K562 (cell line): ENCODE measurements at regions not wholly inside any gene's neighbourhood (a gene's known extent, or its start where the extent isn't known, plus 50 kb on each side); places are given as distances from the start of the nearest gene placed in this dataset.

Experiments
- ATAC-seq: fragments of 200-7000 bp; cut with Tn5 transposase; 3 replicates; pipeline ENCODE4 v1.9.1; 2020; ENCODE audit warnings: moderate library complexity
- BruUV-seq: library from RNA; stranded (reverse); fragments of 400-500 nt; replicated peaks from 2 replicates; lab custom pipeline; 2021; lab: Mats Ljungman, UMichigan
- CTCF ChIA-PET: fragments of 300-600 bp; formaldehyde crosslinking; extraction: SDS; loops from one replicate; lab custom pipeline; 2021; ENCODE audit warnings: low intra/inter-chr PET ratio; lab: Yijun Ruan, JAX
- POLR2A ChIA-PET: fragments of 300-600, 350-650 bp; sonication (Branson Sonifier 250); formaldehyde crosslinking; extraction: SDS; loops from one replicate; lab custom pipeline; 2021; ENCODE audit warnings: antibody characterized with exemption, inconsistent platforms; lab: Yijun Ruan, JAX
- DNase-seq, 4 experiments: peaks; one replicate each; pipeline versions ENCODE4 v3.0.0 to v3.0.0-alpha.2; 2011 to 2018; ENCODE audit warnings: low spot score in 3 of 4, mixed read lengths in 3 of 4; ENCODE audit errors: extremely low read depth in 1 of 4
- FAIRE-seq: peaks from 2 replicates; lab custom pipeline; 2011; peaks lifted over from hg19 to GRCh38; lab: Jason Lieb, UNC
- H2AFZ ChIP-seq: 2 replicates; pipeline ENCODE4 v1.6.0; 2011; ENCODE audit warnings: low read depth, low read length, control low read depth, inconsistent platforms
- H3K27ac ChIP-seq: fragments of 200-600 bp; 3 replicates; pipeline ENCODE4 v1.8.0; 2011; ENCODE audit warnings: low read depth, mild to moderate bottlenecking, control low read depth, inconsistent platforms, low read length, moderate library complexity, mixed read lengths; ENCODE audit errors: extremely low read depth
- H3K27me3 ChIP-seq, 2 experiments: fragments of 300-600 bp in 1 of 2; 2 replicates in 1 of 2; 3 replicates in 1 of 2; pipeline versions ENCODE4 v1.6.0 to v1.8.0; 2011; ENCODE audit warnings: inconsistent platforms in 2 of 2, low read length in 2 of 2, mild to moderate bottlenecking in 1 of 2, mixed read lengths in 1 of 2, moderate library complexity in 1 of 2; ENCODE audit not compliant: control insufficient read depth in 2 of 2, insufficient read depth in 2 of 2
- H3K36me3 ChIP-seq: fragments of 300-600 bp; 3 replicates; pipeline ENCODE4 v1.8.0; 2011; ENCODE audit warnings: mild to moderate bottlenecking, low read length, inconsistent platforms; ENCODE audit not compliant: control insufficient read depth, insufficient read depth
- H3K4me1 ChIP-seq, 2 experiments: fragments of 200-600 bp in 1 of 2; replicated peaks in 1 of 2; 2 replicates in 1 of 2; 3 replicates in 1 of 2; pipeline versions ENCODE4 v1.5.1 to v1.8.0; 2011; ENCODE audit warnings: inconsistent platforms in 2 of 2, low read length in 2 of 2, mild to moderate bottlenecking in 1 of 2, mixed read lengths in 1 of 2, moderate library complexity in 1 of 2; ENCODE audit not compliant: control insufficient read depth in 2 of 2, insufficient read depth in 2 of 2
- H3K4me2 ChIP-seq: 2 replicates; pipeline ENCODE4 v1.6.1; 2011; ENCODE audit warnings: low read length, control low read depth, inconsistent platforms, mixed read lengths; ENCODE audit not compliant: insufficient read depth
- H3K4me3 ChIP-seq: fragments of 200-600 bp; sonication (generic), shearing (Covaris generic); 2 replicates; pipeline ENCODE4 v1.5.1; 2016; ENCODE audit warnings: control low read depth, inconsistent platforms
- H3K79me2 ChIP-seq: fragments of 200-600 bp; 3 replicates; pipeline ENCODE4 v1.8.0; 2011; ENCODE audit warnings: low read length, inconsistent platforms; ENCODE audit not compliant: control insufficient read depth, insufficient read depth
- H3K9ac ChIP-seq, 2 experiments: 2 replicates each; pipeline versions ENCODE4 v1.6.0 to v1.6.1; 2011; ENCODE audit warnings: low read depth in 2 of 2, low read length in 2 of 2, control low read depth in 1 of 2, inconsistent platforms in 1 of 2, mild to moderate bottlenecking in 1 of 2, mixed read lengths in 1 of 2; ENCODE audit not compliant: insufficient read depth in 1 of 2
- H3K9me1 ChIP-seq: one replicate; pipeline ENCODE4 v1.6.0; 2011; ENCODE audit warnings: inconsistent platforms, mild to moderate bottlenecking, low read length, moderate library complexity; ENCODE audit not compliant: control insufficient read depth, insufficient read depth
- H3K9me3 ChIP-seq: replicated peaks from 2 replicates; pipeline ENCODE4 v1.5.1; 2011; ENCODE audit warnings: low read depth, low read length, inconsistent platforms; ENCODE audit not compliant: control insufficient read depth, insufficient read depth
- H4K20me1 ChIP-seq: replicated peaks from 2 replicates; pipeline ENCODE4 v1.6.1; 2011; ENCODE audit warnings: low read length, inconsistent platforms, mixed read lengths; ENCODE audit not compliant: control insufficient read depth, insufficient read depth
- C11orf30 ChIP-seq: fragments of 450-650 bp; IDR thresholded peaks from 2 replicates; pipeline ENCODE4 v1.6.1; 2016; ENCODE audit warnings: low read depth, mild to moderate bottlenecking
- CEBPZ ChIP-seq: fragments of 150-350 bp; IDR thresholded peaks from 2 replicates; pipeline ENCODE4 v1.6.1; 2014; ENCODE audit warnings: low read depth, mild to moderate bottlenecking, low read length, borderline replicate concordance
- MAFF ChIP-seq: IDR thresholded peaks from 2 replicates; pipeline ENCODE4 v1.6.1; 2012; ENCODE audit warnings: low read length, improper control_type of control experiment
- MAFG ChIP-seq: fragments of 450-650 bp; conservative IDR thresholded peaks from 2 replicates; pipeline ENCODE4 v1.6.1; 2016; ENCODE audit warnings: missing genetic modification characterization, missing compliant biosample characterization
- MAFK ChIP-seq: IDR thresholded peaks from 2 replicates; pipeline ENCODE4 v1.6.1; 2011; ENCODE audit warnings: low read length, improper control_type of control experiment
- NFE2 ChIP-seq: IDR thresholded peaks from 2 replicates; pipeline ENCODE4 v1.6.1; 2014; ENCODE audit warnings: antibody characterized with exemption, low read depth
- PCBP2 ChIP-seq: fragments of 200-400 bp; formaldehyde crosslinking; IDR thresholded peaks from 2 replicates; pipeline ENCODE4 v1.6.1; 2018; ENCODE audit warnings: low read length, low read depth, mild to moderate bottlenecking, moderate library complexity; ENCODE audit not compliant: poor library complexity, severe bottlenecking
- TAF9B ChIP-seq: fragments of 450-650 bp; IDR thresholded peaks from 2 replicates; pipeline ENCODE4 v1.6.1; 2018; ENCODE audit warnings: mild to moderate bottlenecking; ENCODE audit not compliant: partially characterized antibody
- ZNF133 ChIP-seq: fragments of 250-450 bp; sonication (Bioruptor Pico); IDR thresholded peaks from 2 replicates; pipeline ENCODE4 v1.4.0; 2020; ENCODE audit warnings: mild to moderate bottlenecking
- ZNF316 ChIP-seq: fragments of 450-650 bp; IDR thresholded peaks from 2 replicates; pipeline ENCODE4 v1.6.1; 2016
- WGBS: fragments of 100-300 bp; shearing (Covaris generic); methylation state at CpG from one replicate; pipeline ENCODE4 v1.1.6; 2016; ENCODE audit warnings: low coverage, mixed read lengths; ENCODE audit not compliant: insufficient coverage; ENCODE audit errors: missing lambda C conversion rate; 5-methylcytosine and 5-hydroxymethylcytosine counted together
- in situ Hi-C: fragments of 300-500 bp; cut with MboI; formaldehyde crosslinking; loops from 4 replicates; pipeline ENCODE4 v1.15.0; 2018; ENCODE audit warnings: inconsistent platforms, mixed read lengths
- intact Hi-C: fragments of 100-400 bp; cut with micrococcal nuclease; formaldehyde crosslinking; loops from 2 replicates; pipeline ENCODE4 v1.14.2; 2022

DNA sequence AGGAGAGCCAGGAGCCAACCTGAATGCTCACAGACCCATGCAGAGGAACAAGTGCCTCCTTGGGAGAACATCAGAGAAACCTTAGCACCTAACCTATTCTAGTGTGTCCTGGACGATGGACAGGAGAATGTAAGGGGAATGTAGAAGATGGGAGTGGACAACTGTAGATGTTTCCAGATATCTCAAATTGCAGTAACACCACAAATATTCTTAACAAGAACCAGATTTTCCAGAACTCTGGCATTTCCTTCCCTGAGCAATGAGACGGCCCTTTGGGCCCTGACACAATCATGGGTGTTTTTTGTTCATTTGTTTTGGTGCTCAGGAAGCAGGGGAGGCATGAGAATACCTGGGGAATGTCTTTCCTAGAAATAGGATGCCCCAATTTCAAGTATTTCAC, 196.1 kb upstream of the PRSS1 start (continued):
- TF ChIP-seq TAF9B (no peak), PCBP2 (no peak)

DNA sequence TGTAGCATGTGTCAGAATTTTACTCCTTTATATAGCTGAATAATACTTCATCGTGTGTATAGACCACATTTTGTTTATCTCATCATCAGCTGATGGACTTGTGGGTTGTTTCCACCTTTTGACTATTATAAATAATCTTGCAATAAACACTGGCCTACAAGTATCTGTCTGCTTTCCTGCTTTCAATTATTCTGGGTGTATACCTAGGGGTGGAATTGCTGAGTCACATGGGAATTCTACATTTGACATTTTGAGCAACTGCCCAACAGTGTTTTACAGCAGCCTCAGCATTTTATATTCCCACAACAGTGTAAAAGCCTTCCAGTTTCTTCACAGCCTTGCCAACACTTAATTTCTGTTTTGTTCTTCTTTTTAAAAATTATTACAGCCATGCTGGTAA, 200.3 kb upstream of the PRSS1 start:
- DNase-seq (no peak), ATAC-seq (no peak), FAIRE-seq (no peak)
- H3K4me2 ChIP-seq, result no peak overlapping the region
- WGBS, result 3% methylated on average over 1 of the region's 1 CpG
- no peaks in the 10 kb centered on the region for H4K20me1 ChIP-seq
- peak; percentile 85 for TF ChIP-seq MAFG (tag)
- TF ChIP-seq ZNF133 (CRISPR knock-in tag), result no peak
- TF ChIP-seq ZNF316, result peak; percentile 81
- peak; percentile 45; the same call in 1 of the 2 replicates for TF ChIP-seq MAFK
- TF ChIP-seq MAFF, result peak; percentile 65
- TF ChIP-seq C11orf30, result peak; percentile 77
- 0 out of 2 replicates have a peak, but pooled peaks have one; percentile 44 for TF ChIP-seq NFE2
- no peak for TF ChIP-seq CEBPZ
- H3K79me2 ChIP-seq, result no peaks in the 10 kb centered on the region
- no peak overlapping the region for H3K4me3 ChIP-seq
- H3K4me1 ChIP-seq, result no peaks in the 10 kb centered on the region
- POLR2A ChIA-PET, result no interaction called here
- H3K36me3 ChIP-seq, result no peaks in the 10 kb centered on the region
- H3K27me3 ChIP-seq, result no peaks in the 10 kb centered on the region
- H3K9me3 ChIP-seq, result no peaks in the 10 kb centered on the region
- CTCF ChIA-PET, result no interaction called here
- H3K27ac ChIP-seq, result no peak overlapping the region
- in situ Hi-C loops (no loop called here), intact Hi-C loops (no loop called here)
- H3K9me1 ChIP-seq, result no peaks in the 10 kb centered on the region
- H2AFZ ChIP-seq, result no peak overlapping the region
- no TSS peak for BruUV-seq
- no peak overlapping the region for H3K9ac ChIP-seq
